Endothelial cell of umbilical vein (primary cell): ENCODE measurements at regions not wholly inside any gene's neighbourhood (a gene's known extent, or its start where the extent isn't known, plus 50 kb on each side); places are given as distances from the start of the nearest gene placed in this dataset.

Experiments
- EZH2 ChIP-seq: IDR thresholded peaks from 2 replicates; pipeline ENCODE4 v1.6.1; 2012; ENCODE audit warnings: borderline replicate concordance, low read depth, mild to moderate bottlenecking, moderate library complexity, low read length, inconsistent platforms; ENCODE audit not compliant: severe bottlenecking
- GATA2 ChIP-seq: IDR thresholded peaks from 2 replicates; pipeline ENCODE4 v1.7.0; 2011; ENCODE audit warnings: low read depth, mild to moderate bottlenecking, moderate library complexity, mixed read lengths, low read length; ENCODE audit not compliant: insufficient read length, insufficient read depth
- JUN ChIP-seq: IDR thresholded peaks from 2 replicates; pipeline ENCODE4 v1.6.1; 2011; ENCODE audit warnings: borderline replicate concordance, low read depth; ENCODE audit not compliant: insufficient read length, insufficient read depth
- MYC ChIP-seq: IDR thresholded peaks from one replicate; pipeline ENCODE4 v1.6.1; 2011; ENCODE audit warnings: mild to moderate bottlenecking, low read depth, low read length
- POLR2A ChIP-seq: IDR thresholded peaks from 2 replicates; pipeline ENCODE4 v1.6.1; 2012; ENCODE audit warnings: low read depth, mild to moderate bottlenecking, control low read depth, low read length
- POLR2AphosphoS5 ChIP-seq: IDR thresholded peaks from 2 replicates; pipeline ENCODE4 v1.6.1; 2012; ENCODE audit warnings: low read depth, mild to moderate bottlenecking, control low read depth, low read length, moderate library complexity; ENCODE audit not compliant: insufficient read depth
- TF ChIP-seq, protein P1 (sequence below), 2 donors: IDR thresholded peaks; 1 replicate in 1 of 2; 2 replicates in 1 of 2; pipeline ENCODE4 v1.5.1; 2011; ENCODE audit warnings: low read length in 2 of 2, mild to moderate bottlenecking in 2 of 2, moderate library complexity in 2 of 2, control low read depth in 1 of 2, inconsistent platforms in 1 of 2, low read depth in 1 of 2; ENCODE audit not compliant: insufficient read depth in 1 of 2; ENCODE audit errors: extremely low read depth in 1 of 2

DNA sequence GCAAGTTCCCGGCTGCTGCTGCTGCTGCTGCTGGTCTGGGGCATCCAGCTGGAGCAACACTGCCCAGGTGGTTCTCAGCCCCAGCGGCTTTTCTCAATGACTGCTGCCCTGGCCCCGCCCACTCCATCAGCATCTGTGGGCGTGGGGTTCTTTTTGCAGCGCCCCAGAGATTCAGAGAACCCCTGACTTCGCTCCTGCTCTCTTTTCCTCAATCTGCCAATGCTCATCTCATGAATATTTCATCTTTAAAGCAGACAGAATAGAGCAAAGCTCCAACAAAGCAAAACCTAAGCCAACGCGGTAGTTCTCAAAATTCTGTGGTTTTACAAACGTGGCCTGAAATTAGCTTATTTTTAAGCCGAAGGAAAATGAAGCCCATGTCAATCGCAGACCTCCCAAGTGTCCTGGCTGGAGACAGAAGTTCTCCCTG lies 363.6 kb downstream of the CTTN start:
- TF ChIP-seq POLR2A (no peak), POLR2AphosphoS5 (no peak), JUN (no peak), EZH2 (no peak), MYC (no peak), GATA2 (no peak)
- TF ChIP-seq, protein P1, sequence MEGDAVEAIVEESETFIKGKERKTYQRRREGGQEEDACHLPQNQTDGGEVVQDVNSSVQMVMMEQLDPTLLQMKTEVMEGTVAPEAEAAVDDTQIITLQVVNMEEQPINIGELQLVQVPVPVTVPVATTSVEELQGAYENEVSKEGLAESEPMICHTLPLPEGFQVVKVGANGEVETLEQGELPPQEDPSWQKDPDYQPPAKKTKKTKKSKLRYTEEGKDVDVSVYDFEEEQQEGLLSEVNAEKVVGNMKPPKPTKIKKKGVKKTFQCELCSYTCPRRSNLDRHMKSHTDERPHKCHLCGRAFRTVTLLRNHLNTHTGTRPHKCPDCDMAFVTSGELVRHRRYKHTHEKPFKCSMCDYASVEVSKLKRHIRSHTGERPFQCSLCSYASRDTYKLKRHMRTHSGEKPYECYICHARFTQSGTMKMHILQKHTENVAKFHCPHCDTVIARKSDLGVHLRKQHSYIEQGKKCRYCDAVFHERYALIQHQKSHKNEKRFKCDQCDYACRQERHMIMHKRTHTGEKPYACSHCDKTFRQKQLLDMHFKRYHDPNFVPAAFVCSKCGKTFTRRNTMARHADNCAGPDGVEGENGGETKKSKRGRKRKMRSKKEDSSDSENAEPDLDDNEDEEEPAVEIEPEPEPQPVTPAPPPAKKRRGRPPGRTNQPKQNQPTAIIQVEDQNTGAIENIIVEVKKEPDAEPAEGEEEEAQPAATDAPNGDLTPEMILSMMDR (IDR thresholded peaks at IDR 0.05; ENCODE audit: extremely low read depth in 1 of 2, insufficient read depth in 1 of 2, low read depth in 1 of 2, low read length in 2 of 2) = no peak
